HEK293 (cell line): ENCODE measurements at regions not wholly inside any gene's neighbourhood (a gene's known extent, or its start where the extent isn't known, plus 50 kb on each side); places are given as distances from the start of the nearest gene placed in this dataset.

ENCODE experiments used
- KLF9 ChIP-seq: fragments of 450-650 bp; formaldehyde crosslinking; IDR thresholded peaks from 2 replicates; pipeline ENCODE4 v1.5.1; 2016; ENCODE audit warnings: missing biosample characterization, missing genetic modification characterization, low read depth
- TF ChIP-seq, protein P1 (sequence below): fragments of 450-650 bp; formaldehyde crosslinking; IDR thresholded peaks from 2 replicates; pipeline ENCODE4 v1.5.1; 2016; ENCODE audit warnings: missing biosample characterization, missing genetic modification characterization, borderline replicate concordance

DNA sequence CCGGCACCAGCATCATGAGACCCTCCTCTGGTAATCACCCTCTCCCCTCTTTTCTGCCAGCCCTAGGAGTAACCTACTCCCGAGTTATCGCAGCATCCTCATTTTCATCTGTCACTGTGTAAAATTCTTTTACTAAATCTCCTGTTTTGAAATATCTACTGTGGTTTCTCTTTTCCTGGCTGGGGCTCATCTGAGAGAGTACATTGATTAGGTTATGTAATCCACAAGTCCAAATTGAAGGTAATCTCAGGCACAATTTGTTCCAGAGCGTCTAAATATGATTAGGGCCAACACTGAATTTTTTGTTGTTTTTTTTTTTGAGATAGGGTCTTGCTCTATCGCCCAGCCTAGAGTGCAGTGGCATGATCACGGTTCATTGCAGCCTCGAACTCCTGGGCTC, 142.4 kb downstream of the SMIM20 start:
- TF ChIP-seq, protein P1, sequence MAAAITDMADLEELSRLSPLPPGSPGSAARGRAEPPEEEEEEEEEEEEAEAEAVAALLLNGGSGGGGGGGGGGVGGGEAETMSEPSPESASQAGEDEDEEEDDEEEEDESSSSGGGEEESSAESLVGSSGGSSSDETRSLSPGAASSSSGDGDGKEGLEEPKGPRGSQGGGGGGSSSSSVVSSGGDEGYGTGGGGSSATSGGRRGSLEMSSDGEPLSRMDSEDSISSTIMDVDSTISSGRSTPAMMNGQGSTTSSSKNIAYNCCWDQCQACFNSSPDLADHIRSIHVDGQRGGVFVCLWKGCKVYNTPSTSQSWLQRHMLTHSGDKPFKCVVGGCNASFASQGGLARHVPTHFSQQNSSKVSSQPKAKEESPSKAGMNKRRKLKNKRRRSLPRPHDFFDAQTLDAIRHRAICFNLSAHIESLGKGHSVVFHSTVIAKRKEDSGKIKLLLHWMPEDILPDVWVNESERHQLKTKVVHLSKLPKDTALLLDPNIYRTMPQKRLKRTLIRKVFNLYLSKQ (tag by site-specific recombination): no peak
- no peak for TF ChIP-seq KLF9 (tag by site-specific recombination)
